ENCODE measurements at regions not wholly inside any gene's neighbourhood (a gene's known extent, or its start where the extent isn't known, plus 50 kb on each side); places are given as distances from the start of the nearest gene placed in this dataset.
"Not testable (repeated sequence)": the region's sequence is repeated elsewhere in the genome, so short reads cannot be mapped to it uniquely, and the experiment has no call there.

DNA sequence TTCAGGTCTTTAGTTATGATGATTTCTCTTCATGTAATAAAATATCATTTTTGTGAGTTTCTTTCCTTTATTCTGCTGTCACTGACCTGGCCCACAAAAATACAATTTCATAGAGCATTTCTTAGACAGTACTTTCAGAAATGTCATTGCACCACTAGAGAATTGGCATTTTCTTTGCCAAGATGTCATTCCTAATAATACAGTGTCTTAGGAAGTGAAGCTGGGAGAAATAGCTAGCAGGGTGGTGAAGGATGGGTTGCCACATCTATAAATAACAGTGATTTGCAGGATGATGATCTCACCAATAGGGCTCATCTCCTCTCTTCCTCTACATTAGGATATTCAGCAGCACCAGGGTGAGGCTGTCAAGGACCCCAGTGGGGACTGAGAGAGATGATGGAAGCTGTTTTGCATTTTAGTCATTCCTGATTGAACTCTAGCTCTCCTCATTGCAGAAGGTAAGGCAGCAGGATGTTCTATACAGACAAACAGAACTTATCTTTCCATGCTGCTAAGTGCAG, 452.1 kb downstream of the NXPH1 start:
- Histone ChIP-seq H3K36me3 (ENCODE audit: insufficient read depth, low read length) (no peaks in the 10 kb centered on the region), H3K27me3 (ENCODE audit: insufficient read depth, low read length) (no peaks in the 10 kb centered on the region), H3K79me2 (ENCODE audit: insufficient read depth, low read length) (no peaks in the 10 kb centered on the region), H3K4me2 (ENCODE audit: low read length) (no peak overlapping the region), H3K9ac (ENCODE audit: low read length) (no peak overlapping the region), H3K4me1 (ENCODE audit: insufficient read depth, low read length) (no peaks in the 10 kb centered on the region), H4K20me1 (ENCODE audit: insufficient read depth, low read length) (no peaks in the 10 kb centered on the region), H3K4me3 (ENCODE audit: insufficient read depth, low read depth, low read length) (no peak overlapping the region), H3K9me3 (ENCODE audit: insufficient read depth, low read depth, low read length) (no peaks in the 10 kb centered on the region), H2AFZ (ENCODE audit: low read depth, low read length) (no peak overlapping the region), H3K27ac (ENCODE audit: low read depth, low read length) (no peak overlapping the region)
- no peak for DNase-seq (ENCODE audit: low read depth)
- peaks cover 2% of the 10 kb centered on the region for H3K9me3 Mint-ChIP-seq (ENCODE audit: unreplicated experiment)
- H3K4me3 Mint-ChIP-seq (ENCODE audit: unreplicated experiment), result no peak overlapping the region
- FAIRE-seq, result no peak
- no peaks in the 10 kb centered on the region for H3K27me3 Mint-ChIP-seq (ENCODE audit: low read depth, unreplicated experiment)
- H3K27ac Mint-ChIP-seq (ENCODE audit: unreplicated experiment), result no peak overlapping the region
- H3K36me3 Mint-ChIP-seq (ENCODE audit: low read depth, unreplicated experiment), result no peaks in the 10 kb centered on the region
- no peak for TF ChIP-seq EZH2 (IDR thresholded peaks at IDR 0.05; ENCODE audit: insufficient read depth, low read length)
- no peak for TF ChIP-seq CTCF (IDR thresholded peaks at IDR 0.05; ENCODE audit: insufficient read depth, low read depth, low read length)
- no peaks in the 10 kb centered on the region for H3K4me1 Mint-ChIP-seq (ENCODE audit: low read depth, unreplicated experiment)

DNA sequence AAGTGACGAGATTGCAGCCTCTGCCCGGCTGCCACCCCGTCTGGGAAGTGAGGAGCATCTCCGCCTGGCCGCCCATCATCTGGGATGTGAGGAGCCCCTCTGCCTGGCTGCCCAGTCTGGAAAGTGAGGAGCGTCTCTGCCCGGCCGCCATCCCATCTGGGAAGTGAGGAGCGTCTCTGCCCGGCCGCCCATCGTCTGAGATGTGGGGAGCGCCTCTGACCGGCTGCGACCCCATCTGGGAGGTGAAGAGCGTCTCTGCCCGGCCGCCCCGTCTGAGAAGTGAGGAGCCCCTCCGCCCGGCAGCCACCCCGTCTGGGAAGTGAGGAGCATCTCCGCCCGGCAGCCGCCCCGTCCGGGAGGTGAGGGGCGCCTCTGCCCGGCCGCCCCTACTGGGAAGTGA, 456.9 kb downstream of the NXPH1 start:
- not testable (repeated sequence) for H3K4me3 ChIP-seq (ENCODE audit: insufficient read depth, low read depth, low read length); FAIRE-seq; H3K4me1 Mint-ChIP-seq (ENCODE audit: low read depth, unreplicated experiment); H3K79me2 ChIP-seq (ENCODE audit: insufficient read depth, low read length); H3K4me2 ChIP-seq (ENCODE audit: low read length); H3K9me3 Mint-ChIP-seq (ENCODE audit: unreplicated experiment); H3K27me3 Mint-ChIP-seq (ENCODE audit: low read depth, unreplicated experiment); H3K27ac Mint-ChIP-seq (ENCODE audit: unreplicated experiment); H3K36me3 Mint-ChIP-seq (ENCODE audit: low read depth, unreplicated experiment); DNase-seq (ENCODE audit: low read depth); H3K9me3 ChIP-seq (ENCODE audit: insufficient read depth, low read depth, low read length); H4K20me1 ChIP-seq (ENCODE audit: insufficient read depth, low read length); H2AFZ ChIP-seq (ENCODE audit: low read depth, low read length); H3K4me3 Mint-ChIP-seq (ENCODE audit: unreplicated experiment); H3K27ac ChIP-seq (ENCODE audit: low read depth, low read length); H3K9ac ChIP-seq (ENCODE audit: low read length); H3K36me3 ChIP-seq (ENCODE audit: insufficient read depth, low read length); H3K4me1 ChIP-seq (ENCODE audit: insufficient read depth, low read length); H3K27me3 ChIP-seq (ENCODE audit: insufficient read depth, low read length)

- Histone ChIP-seq H3K36me3 (ENCODE audit: insufficient read depth, low read length) (no peaks in the 10 kb centered on the region), H4K20me1 (ENCODE audit: insufficient read depth, low read length) (no peaks in the 10 kb centered on the region), H3K79me2 (ENCODE audit: insufficient read depth, low read length) (no peaks in the 10 kb centered on the region), H3K27ac (ENCODE audit: low read depth, low read length) (no peak overlapping the region), H3K4me1 (ENCODE audit: insufficient read depth, low read length) (no peaks in the 10 kb centered on the region), H3K27me3 (ENCODE audit: insufficient read depth, low read length) (no peaks in the 10 kb centered on the region), H3K4me3 (ENCODE audit: insufficient read depth, low read depth, low read length) (no peak overlapping the region), H3K9ac (ENCODE audit: low read length) (no peak overlapping the region), H2AFZ (ENCODE audit: low read depth, low read length) (no peak overlapping the region), H3K4me2 (ENCODE audit: low read length) (no peak overlapping the region), H3K9me3 (ENCODE audit: insufficient read depth, low read depth, low read length) (no peaks in the 10 kb centered on the region)
- no peaks in the 10 kb centered on the region for H3K27me3 Mint-ChIP-seq (ENCODE audit: low read depth, unreplicated experiment)
- DNase-seq (ENCODE audit: low read depth) (no peak), FAIRE-seq (no peak)
- H3K4me1 Mint-ChIP-seq (ENCODE audit: low read depth, unreplicated experiment), result no peaks in the 10 kb centered on the region
- peaks cover 2% of the 10 kb centered on the region for H3K9me3 Mint-ChIP-seq (ENCODE audit: unreplicated experiment)
- no peak overlapping the region for H3K27ac Mint-ChIP-seq (ENCODE audit: unreplicated experiment)
- H3K36me3 Mint-ChIP-seq (ENCODE audit: low read depth, unreplicated experiment), result no peaks in the 10 kb centered on the region
- TF ChIP-seq CTCF (IDR thresholded peaks at IDR 0.05; ENCODE audit: insufficient read depth, low read depth, low read length) (no peak), EZH2 (IDR thresholded peaks at IDR 0.05; ENCODE audit: insufficient read depth, low read length) (no peak)
- H3K4me3 Mint-ChIP-seq (ENCODE audit: unreplicated experiment), result no peak overlapping the region
These were observed 460.4 kb downstream of the NXPH1 start for GRCh38 chr7:8893775-8894174.

Measured in astrocyte (in vitro differentiated cells and primary cell).